Ishikawa (cell line): ENCODE measurements at regions not wholly inside any gene's neighbourhood (a gene's known extent, or its start where the extent isn't known, plus 50 kb on each side); places are given as distances from the start of the nearest gene placed in this dataset.

Experiments used
- CEBPB ChIP-seq: IDR thresholded peaks from 2 replicates; pipeline ENCODE4 v1.6.1; 2012
- EGR1 ChIP-seq: IDR thresholded peaks from 2 replicates; pipeline ENCODE4 v1.6.1; 2012
- EP300 ChIP-seq: IDR thresholded peaks from 2 replicates; pipeline ENCODE4 v1.6.1; 2012; ENCODE audit warnings: borderline replicate concordance
- FOXM1 ChIP-seq: IDR thresholded peaks from 2 replicates; pipeline ENCODE4 v1.6.1; 2012; ENCODE audit warnings: low read depth, borderline replicate concordance
- NFIC ChIP-seq: IDR thresholded peaks from 2 replicates; pipeline ENCODE4 v1.6.1; 2012
- RAD21 ChIP-seq: IDR thresholded peaks from 2 replicates; pipeline ENCODE4 v1.6.1; 2012; ENCODE audit warnings: low read depth
- TAF1 ChIP-seq: IDR thresholded peaks from 2 replicates; pipeline ENCODE4 v1.6.1; 2012; ENCODE audit warnings: low read depth, mild to moderate bottlenecking
- TCF12 ChIP-seq: IDR thresholded peaks from 2 replicates; pipeline ENCODE4 v1.6.1; 2012; ENCODE audit warnings: low read depth
- TEAD4 ChIP-seq: IDR thresholded peaks from 2 replicates; pipeline ENCODE4 v1.6.1; 2012
- YY1 ChIP-seq: IDR thresholded peaks from 2 replicates; pipeline ENCODE4 v1.6.1; 2012; ENCODE audit warnings: low read depth
- ZBTB7A ChIP-seq: IDR thresholded peaks from 2 replicates; pipeline ENCODE4 v1.6.1; 2012; ENCODE audit warnings: low read depth
- TF ChIP-seq, protein P1 (sequence below): IDR thresholded peaks from 2 replicates; pipeline ENCODE4 v1.6.1; 2012
- TF ChIP-seq, protein P2 (sequence below): IDR thresholded peaks from 2 replicates; pipeline ENCODE4 v1.6.1; 2012; ENCODE audit warnings: low read depth, mild to moderate bottlenecking
- TF ChIP-seq, protein P3 (sequence below): IDR thresholded peaks from 2 replicates; pipeline ENCODE4 v1.6.1; 2012

DNA sequence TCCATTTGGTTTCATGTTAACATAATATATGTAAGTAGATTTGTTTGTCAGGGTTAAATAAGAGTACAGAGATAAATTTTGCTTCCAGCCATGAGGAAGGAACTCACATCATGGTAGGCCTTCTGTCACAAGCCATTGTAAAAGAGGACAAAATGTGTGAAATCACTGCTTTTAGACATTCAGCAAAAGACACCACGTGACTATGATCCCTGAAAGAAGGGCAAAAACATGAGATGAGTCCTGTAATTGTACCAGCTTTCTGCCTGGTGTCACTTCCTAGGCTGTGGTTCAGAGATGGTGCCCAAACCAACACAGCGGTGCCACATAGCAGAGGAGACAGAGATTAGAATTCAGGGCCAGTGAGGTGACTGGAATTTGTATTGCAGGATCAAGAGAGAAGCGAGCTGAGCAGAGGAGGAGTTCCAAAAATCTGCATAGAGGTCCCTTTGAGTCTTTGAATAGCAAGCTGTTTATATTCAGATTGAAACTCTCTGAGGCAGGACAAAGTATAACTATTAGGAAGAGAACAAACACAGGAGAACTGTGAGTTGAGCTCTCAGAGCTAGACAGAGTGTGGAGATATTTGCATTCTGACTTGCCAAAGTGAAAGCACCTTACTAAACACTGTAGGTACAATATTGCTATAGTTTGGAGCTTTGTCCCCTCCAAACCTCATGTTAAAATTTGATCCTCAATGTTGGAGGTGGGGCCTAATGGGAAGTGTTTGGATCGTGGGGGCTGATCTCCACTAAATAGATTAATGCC lies 52.6 kb upstream of the PDE7B start:
- TF ChIP-seq, protein P1, sequence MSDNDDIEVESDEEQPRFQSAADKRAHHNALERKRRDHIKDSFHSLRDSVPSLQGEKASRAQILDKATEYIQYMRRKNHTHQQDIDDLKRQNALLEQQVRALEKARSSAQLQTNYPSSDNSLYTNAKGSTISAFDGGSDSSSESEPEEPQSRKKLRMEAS = no peak
- TF ChIP-seq TAF1 (no peak), EP300 (no peak), TEAD4 (no peak), RAD21 (no peak), FOXM1 (no peak), TCF12 (no peak), CEBPB (no peak), YY1 (no peak), NFIC (no peak), ZBTB7A (no peak), EGR1 (no peak)
- TF ChIP-seq, protein P2, sequence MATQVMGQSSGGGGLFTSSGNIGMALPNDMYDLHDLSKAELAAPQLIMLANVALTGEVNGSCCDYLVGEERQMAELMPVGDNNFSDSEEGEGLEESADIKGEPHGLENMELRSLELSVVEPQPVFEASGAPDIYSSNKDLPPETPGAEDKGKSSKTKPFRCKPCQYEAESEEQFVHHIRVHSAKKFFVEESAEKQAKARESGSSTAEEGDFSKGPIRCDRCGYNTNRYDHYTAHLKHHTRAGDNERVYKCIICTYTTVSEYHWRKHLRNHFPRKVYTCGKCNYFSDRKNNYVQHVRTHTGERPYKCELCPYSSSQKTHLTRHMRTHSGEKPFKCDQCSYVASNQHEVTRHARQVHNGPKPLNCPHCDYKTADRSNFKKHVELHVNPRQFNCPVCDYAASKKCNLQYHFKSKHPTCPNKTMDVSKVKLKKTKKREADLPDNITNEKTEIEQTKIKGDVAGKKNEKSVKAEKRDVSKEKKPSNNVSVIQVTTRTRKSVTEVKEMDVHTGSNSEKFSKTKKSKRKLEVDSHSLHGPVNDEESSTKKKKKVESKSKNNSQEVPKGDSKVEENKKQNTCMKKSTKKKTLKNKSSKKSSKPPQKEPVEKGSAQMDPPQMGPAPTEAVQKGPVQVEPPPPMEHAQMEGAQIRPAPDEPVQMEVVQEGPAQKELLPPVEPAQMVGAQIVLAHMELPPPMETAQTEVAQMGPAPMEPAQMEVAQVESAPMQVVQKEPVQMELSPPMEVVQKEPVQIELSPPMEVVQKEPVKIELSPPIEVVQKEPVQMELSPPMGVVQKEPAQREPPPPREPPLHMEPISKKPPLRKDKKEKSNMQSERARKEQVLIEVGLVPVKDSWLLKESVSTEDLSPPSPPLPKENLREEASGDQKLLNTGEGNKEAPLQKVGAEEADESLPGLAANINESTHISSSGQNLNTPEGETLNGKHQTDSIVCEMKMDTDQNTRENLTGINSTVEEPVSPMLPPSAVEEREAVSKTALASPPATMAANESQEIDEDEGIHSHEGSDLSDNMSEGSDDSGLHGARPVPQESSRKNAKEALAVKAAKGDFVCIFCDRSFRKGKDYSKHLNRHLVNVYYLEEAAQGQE = no peak
- TF ChIP-seq, protein P3, sequence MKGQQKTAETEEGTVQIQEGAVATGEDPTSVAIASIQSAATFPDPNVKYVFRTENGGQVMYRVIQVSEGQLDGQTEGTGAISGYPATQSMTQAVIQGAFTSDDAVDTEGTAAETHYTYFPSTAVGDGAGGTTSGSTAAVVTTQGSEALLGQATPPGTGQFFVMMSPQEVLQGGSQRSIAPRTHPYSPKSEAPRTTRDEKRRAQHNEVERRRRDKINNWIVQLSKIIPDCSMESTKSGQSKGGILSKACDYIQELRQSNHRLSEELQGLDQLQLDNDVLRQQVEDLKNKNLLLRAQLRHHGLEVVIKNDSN = no peak
